HuH-7 (cell line): ENCODE measurements at regions not wholly inside any gene's neighbourhood (a gene's known extent, or its start where the extent isn't known, plus 50 kb on each side); places are given as distances from the start of the nearest gene placed in this dataset.

ENCODE experiments used
- DNase-seq: peaks from one replicate; pipeline ENCODE4 v3.0.0; 2011; ENCODE audit warnings: low spot score

DNA sequence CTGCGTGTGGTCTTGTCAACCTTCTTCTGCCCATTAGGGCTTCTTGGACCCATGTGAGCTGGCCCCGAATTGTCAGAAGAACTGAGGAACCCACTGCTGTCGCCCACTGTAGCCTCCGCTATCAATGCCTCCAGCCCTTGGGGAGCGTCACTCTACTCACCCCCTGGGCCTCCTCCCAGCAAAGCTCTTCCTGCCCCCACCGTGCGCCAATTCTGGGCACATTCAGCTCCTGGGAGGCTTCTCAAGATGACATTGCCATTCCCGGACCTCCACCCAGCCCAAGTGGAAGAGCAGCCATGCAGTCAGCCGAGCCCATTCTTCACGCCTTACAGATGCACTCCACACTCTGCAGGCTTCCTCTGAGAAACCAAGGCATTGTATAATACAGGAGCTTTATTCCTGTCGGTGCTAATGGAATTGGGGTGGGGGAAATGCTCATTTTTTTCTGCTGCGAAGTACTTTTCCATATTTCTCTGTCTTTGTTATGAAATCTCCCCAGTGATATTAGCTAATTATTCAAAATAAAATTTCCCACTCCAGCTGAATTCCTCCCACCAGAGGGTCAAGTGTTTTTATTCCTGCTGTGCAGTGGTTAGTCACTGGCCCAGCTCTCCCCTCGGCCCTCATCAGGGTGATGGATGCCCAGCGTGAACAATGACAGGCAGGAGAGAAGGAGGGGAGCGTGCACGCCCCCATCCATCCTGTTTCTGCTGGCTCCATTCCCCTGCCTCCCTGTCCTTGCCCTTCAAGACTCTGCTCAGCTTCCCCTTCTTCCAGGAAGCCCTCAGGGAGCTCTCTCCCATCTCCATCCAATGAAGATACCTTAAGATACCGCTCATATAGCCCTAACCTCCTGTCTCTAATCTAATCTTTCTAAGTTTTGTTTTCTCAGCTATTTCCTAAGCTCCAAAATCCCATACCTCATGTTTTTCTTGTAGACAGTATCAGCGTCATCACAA, 87.7 kb downstream of the C16orf95 start:
- no peak for DNase-seq

DNA sequence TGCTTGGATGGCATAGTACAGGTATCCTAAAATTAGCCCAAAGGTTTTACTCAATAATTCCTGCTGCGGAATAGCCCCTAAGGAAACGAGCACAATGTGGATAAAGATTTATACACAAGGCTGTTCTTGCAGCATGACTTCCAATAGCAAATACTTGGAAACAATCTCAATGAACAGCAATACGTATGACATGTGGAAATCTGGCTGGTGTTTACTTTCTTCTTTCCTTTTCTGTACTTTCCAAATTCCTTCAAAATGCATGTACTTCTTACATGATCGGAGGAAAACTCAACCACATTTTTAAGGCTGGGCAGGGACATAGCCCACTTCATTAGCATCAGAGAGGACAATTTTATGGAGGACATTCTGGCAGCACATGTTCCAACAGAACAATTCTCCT, 86.6 kb downstream of the C16orf95 start:
- DNase-seq, result no peak

DNA sequence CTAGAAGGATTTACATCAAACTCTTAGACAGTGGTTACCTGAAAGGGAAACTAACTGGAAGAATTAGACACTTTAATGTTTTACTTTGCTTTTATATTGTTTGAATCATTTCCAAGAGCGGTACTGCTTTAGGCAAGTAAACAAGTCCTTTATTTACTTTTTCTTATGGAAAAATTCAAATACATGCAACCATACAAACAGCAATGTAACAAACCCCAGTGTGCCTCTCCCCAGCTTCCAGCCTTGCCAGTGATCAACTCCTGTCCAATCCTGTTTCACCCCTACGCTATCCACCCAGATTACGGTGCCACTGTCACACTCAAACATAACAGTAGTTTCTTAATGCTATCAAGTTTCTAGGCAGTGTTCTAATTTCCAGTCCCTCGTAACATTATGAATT, 85.9 kb downstream of the C16orf95 start:
- no peak for DNase-seq

DNA sequence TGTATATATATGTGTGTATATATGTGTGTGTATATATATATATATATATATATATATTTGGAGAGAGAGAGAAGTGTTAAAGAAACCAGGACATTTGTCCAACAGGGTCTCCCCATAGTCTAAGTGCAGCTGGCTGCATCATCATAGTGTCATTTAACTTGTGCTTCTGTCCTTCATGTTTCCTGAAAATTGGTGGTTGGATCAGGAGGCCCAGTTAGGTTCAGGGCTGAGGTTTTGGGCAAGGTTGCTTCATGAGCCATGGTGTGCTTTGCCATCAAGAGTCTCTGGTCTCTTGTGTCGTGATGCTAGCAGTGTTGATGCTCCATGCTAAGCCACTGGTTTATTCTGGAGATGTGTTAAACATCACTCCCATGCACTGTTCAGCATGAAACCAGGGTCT, 85.3 kb downstream of the C16orf95 start:
- DNase-seq, result no peak

DNA sequence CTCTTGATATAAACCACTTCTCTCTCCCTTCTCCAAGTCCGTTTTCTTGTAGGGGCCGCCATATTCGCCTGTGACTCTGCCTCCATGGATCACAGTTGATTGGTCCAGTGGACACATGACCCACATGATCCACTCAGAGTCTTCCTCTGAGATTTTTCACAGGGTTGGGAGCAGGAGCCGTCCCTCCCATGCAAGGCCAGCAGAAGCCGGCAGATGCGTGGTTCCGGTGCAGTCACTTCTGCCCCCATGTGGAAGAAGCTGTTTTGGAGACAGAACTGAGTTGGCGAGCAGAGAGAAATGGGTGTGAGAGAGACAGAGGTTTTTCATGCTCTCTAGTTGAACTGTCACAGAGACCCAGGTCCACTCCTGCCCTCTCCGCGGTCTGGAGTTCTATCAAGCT, 83.3 kb downstream of the C16orf95 start:
- peak; percentile 32 for DNase-seq

DNA sequence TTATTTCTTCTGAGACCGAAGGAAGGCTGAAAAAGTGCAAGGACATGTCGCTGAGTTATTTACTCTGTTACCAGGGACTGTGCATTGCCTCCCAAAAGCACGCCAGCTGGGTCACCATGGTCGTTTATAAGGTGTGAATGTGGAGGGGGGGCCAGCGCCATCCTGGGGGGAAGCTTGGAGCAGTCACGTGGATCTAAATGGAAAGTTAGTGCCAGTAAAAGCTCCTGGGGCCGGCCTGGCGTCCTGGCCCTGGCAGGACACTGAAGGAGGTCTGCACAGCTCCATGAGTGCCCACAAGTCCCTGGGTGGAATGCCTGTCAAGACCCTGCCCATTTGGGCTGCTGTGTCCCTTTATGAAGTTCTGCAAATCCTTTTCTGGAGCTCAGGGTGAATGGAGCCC, 82.6 kb downstream of the C16orf95 start:
- DNase-seq, result no peak

DNA sequence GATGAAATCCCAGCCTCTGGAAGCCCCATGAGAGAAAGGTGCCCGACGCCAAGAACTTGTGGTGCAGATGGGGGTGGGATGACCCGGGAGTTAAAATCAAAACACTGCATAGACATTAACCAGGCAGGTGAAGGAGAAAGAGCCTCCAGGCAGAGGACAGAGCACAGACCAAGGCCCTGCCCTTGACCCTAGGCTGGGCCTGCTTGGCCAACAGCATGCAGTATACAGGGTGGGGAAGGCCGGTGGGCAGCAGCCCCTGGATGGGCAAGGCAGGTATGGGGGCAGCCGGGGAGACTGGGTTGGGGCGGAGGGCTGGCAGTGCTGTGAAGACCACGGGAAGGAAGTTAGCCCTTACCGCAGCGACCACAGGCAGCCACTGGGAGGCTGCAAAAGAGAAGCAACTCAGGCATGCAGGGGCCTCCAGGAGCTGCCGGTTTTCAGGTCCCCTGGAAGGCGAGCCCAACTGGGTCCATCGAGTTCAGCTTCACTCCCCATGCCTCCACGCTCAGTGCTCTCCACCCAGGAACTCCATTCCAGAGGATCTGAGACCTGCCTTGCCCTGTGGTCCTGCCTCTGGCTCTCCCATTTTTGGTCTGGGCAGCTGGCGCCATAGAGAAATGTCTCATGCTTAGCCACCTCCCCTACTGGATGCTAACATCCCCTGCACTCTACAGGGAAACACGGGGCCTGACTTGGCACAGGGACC, 81.2 kb downstream of the C16orf95 start:
- peak; percentile 44 for DNase-seq

DNA sequence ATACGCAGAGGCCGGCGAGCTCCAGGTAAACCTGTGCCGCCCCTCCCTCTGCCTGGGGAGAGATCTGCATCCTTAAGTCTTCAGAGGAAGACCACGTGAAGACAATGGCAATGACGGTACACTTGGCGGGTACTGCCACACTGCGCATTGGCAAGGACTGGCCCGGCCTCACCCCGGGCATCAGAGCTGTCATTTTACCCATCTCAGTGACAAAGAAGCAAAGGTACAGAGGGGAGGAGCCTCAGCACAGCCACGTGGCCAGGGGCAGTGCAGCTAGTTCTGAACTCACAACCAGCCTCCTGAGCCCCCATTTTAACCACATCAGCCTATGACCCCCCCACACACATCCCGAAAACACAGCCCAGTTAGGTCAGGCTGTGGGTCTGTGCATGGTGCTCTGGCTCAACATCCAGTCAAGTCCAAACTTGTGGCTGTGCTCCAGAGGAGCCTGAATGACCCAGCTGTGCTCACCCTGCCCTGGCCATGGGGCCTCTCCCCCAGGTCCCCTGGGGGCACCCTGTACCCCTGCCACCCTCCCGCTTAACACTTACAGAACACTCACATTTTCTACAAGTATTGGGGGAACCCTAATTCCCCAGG, 80.6 kb downstream of the C16orf95 start:
- DNase-seq, result no peak

DNA sequence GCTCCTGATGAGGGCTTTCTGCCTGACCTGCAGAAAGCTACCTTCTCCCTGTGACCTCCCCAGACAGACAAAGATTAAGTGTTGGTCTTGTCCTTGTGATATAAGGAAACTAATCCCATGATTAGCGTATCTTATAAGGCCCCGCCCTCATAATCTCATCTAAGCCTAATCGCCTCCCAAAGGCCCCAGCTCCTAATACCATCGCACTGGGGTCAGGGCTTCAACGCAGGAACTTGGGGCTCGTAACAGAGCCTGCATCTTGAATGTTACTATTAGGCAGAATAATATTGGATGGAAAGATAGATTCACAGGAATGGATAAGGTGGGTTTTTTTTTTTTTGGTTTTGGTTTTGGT, 78.9 kb downstream of the C16orf95 start:
- no peak for DNase-seq

DNA sequence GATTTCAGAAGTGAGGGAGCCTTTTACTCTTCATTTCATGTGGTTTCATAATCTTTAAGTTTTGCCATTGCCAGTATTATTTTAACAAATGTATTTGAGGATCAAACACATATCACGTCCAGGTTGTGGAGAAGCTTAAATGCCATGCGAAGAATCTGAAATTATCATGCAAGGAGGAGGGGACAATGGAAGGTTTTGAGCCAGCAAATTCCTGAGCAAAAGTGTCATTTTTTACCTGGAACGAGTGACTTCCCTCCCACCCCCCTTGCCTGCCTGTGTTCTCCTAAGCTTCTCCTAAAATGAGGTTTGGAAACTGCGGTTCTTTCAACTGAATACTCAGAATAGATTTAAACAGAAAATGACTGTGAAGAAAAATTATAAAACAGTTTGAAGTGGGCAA, 77.6 kb downstream of the C16orf95 start:
- DNase-seq, result no peak

DNA sequence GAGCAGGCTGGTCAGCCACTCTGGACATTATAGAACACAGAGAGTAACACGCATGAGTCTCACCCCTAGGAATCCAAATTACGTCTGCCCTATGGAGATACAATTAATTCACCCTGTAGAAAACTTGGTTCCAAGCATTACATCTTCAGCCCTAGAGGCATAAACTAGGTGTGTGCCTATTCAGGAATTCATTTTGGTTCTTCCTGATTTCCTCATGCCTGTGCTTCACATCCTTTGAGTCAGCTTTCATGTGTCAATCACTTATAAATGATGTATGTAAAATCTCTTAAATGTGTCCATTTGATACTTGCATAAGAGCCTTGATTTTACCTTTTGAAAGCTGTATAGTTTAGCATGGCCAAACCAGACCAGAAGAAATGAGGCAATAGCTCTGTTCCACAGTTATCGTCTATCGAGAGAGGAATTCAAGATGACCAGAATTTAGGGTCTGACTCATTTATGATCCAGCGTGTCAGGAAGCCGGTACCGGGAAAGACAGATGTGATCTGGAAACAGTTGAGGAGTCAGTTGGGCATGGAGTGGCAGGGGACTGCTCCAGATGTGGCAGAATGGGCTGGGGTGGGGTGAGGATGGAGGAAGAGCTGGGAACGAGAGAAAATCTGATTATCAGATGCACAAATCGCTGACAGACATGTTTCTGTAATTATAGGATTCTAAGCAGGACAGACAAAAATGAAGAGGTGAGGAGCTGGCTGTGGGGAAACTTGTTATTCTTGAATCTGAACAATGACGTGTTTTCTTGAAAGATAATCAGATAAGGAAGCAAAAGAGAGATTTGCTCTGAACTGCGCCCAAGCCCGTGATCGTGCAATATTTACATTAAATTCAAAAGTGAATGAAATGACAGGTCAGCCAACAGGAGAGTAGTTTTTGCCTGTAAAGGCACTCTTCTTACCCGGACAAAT, 76.7 kb downstream of the C16orf95 start:
- DNase-seq, result no peak

DNA sequence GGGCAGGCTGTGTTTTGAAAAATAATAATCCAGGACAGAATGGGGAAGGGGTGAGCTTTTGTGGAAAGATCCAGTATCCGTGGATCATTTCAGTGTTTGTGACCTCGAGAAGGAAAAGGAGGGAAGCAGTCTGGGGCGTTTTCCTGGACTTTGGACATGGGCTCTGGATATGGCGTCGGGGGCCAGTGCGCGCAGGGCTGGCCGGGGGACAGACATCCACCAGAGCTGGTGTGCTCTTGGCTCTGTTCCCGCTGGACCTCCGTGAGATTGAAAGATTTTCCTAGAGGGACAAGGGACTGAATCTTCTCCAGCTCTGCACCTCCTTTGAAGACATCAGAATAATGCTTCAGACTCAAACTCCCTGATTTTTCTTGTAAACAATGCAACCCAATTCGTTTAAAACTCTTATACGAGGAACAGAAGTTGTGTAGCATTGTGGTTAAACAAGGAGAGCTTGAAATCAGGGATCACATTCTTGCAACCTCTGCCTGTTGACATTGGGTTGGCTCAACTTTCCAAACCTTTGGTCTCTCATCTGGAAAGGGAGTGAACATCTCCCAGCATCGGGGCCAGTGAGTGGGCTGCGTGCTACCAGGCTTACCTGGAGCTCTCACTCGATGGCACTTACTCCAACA, 75.9 kb downstream of the C16orf95 start:
- peak; percentile 43 for DNase-seq

DNA sequence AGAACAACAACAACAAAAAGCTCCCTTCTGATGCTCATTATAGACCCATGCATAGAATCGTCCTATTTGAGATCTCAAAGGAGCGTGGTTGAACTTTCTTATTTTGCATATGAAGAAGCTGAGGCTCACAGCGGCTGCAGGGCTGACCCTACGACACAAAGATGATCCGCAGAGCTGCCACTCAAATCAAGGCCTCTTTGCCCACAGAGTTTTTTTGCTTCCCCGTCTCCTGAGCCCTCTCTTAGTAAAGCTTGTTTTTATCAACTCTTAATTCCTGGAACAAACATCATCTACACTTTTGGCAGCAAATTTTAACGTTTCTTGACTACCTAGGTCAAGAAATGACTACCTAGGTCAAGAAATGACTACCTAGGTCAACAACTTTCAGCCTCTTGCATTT, 73.7 kb downstream of the C16orf95 start:
- DNase-seq, result no peak

DNA sequence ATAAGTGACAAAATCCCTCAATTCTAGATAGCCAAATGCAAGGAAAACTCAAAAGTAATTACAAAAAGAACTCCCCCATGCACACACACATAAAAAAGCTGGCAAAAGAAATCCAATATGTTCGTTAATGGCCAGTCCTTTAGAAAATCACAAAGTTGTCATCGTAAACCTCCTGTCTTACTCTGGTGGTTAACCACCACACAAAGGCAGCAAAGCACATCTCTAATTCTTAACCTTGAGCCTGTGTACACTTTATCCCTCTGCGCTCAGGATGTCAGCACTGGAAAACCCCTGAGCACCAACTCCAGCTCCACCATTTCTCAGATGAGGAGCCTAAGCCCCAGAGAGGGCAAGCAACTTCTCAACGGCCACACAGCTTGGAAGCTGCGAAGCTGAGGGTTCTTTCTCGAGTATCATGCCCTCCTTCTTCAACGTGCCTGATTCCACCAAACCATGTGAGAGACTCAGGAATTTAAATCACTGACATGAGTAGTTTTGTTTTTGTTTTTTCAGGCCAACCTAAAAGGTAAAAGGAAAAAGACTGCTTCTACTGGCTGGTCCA, 72.5 kb downstream of the C16orf95 start:
- DNase-seq, result no peak

DNA sequence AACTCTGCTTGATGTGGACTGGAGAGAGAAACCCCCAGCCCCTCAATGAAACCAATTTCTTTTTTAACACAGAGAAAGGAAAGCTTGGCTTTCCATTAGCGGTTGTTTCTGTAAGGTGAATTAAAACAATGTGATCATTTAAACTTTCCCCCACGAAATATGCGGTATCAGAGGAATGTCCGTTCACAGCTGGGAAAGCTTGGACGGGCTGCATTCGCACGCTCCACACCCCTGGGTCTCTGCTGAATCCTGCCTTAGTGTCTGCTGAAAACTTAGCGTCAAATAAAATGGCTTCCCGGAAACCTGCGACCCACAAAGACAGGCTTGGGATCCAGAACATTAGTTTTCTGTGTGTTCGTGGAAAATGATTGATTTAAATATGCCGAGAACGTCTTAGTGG, 71.7 kb downstream of the C16orf95 start:
- DNase-seq, result no peak

DNA sequence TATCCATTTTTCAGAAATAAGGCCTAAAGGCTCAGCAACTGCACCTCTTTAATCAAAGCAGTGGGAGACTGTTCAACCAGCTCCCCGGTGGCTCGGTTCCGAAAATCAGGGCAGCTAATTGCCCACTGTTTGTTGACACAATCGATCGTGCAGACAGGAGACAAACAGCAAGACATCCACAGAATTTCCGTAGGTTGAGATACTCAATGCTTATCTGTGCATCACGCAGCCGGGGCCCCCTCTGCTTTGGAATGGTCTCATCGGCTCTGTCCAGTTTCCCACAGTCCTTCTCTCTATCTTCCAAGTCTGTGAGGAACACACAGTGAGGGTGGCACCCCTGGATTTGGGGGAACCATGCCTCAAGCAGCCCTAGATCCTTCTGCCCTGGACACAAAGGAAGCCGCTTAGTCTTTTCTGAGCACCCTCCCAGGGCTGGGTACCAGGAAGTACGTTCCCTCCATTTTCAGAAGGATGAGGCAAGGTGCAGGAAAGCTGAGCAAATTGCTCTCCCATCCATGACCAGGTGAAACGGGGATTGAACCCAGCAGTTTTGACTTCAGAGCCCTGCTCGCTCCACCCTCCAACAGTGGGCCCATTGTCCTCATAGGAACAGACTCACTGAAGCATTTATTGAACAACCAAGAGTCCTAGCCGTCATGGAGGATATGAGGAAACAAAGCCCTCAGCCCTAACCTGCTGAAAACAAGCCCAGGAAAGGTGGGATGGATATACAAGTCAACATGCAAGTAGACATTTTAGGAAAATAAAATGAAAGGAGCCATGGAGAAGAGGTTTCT, 70.7 kb downstream of the C16orf95 start:
- peak; percentile 49 for DNase-seq

DNA sequence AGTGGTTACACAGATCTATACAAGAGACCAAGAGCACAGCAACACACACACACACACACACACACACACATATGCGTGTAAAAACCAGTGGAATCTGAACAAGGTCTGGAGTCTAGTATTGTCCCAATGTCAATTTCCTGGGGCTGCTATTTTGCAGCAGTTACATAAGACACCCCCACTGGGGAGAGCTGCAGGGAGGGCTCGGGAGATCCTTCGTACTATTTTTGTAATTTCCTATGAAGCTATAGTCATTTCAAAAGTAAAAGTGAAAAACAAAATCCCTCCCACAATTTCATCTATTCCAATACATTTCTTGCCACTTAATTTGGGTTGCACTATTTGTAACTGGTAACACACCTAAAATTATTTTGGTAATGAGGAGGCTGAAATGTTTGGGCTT, 68.5 kb downstream of the C16orf95 start:
- no peak for DNase-seq

DNA sequence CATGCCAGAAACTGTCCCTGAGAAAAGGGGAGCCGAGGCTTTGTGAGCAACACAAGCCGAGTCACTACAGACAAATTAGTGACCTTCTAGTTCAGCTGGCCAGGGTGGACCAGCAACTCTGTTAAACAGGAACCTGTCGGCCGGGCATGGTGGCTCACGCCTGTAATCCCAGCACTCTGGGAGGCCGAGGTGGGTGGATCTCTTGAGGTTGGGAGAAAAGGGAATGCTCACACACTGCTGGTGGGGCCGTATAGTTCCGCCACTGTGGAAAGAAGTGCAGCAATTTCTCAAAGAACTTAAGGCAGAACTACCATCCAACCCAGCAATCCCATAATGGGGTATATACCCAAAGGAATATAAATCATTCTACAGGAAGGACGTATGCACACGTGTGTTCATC, 67.8 kb downstream of the C16orf95 start:
- no peak for DNase-seq

DNA sequence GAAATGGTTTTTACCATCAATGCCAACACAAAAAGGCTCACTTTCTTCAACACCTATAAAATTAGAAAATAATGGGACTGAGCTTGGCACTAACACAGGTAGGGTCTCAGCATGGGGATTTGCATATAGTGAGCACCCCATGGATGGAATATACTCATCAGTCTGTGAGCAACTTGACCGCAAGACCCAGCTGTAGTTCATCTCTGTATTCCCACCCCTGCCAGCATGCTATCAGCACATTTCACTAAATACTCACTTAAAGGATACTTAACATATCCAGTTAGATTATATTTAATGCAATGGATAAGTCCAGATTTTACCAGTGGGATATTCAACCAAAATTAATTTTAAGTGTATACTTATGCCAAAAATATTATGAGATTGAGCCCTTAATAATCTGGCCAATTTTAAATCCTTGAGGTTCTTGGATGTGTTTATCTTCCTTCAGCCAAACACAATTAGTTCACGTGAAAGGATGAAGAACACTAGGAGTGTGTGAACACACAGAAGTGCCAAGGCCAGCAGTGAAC, 66.7 kb downstream of the C16orf95 start:
- DNase-seq, result no peak
